Activated CD4-positive, alpha-beta T cell treated with anti-CD3 and anti-CD28 coated beads, Interleukin-2, amount 10 ng/mL, durations not matched to agents 24 days and 14 days (primary cell): ENCODE measurements at regions not wholly inside any gene's neighbourhood (a gene's known extent, or its start where the extent isn't known, plus 50 kb on each side); places are given as distances from the start of the nearest gene placed in this dataset.

ENCODE experiments used
- DNase-seq: peaks from one replicate; pipeline ENCODE4 v3.0.0; 2022
- H3K27ac Mint-ChIP-seq: one replicate; pipeline ENCODE4 v1.8.0; 2022; ENCODE audit warnings: mild to moderate bottlenecking, mixed read lengths
- H3K27me3 Mint-ChIP-seq: one replicate; pipeline ENCODE4 v1.8.0; 2022; ENCODE audit warnings: mixed read lengths
- H3K36me3 Mint-ChIP-seq: one replicate; pipeline ENCODE4 v1.8.0; 2022; ENCODE audit warnings: low read depth, mild to moderate bottlenecking, mixed read lengths
- H3K4me1 Mint-ChIP-seq: one replicate; pipeline ENCODE4 v1.8.0; 2021; ENCODE audit warnings: mixed read lengths
- H3K4me3 Mint-ChIP-seq: one replicate; pipeline ENCODE4 v1.8.0; 2022; ENCODE audit warnings: mild to moderate bottlenecking, moderate library complexity, mixed read lengths
- H3K9me3 Mint-ChIP-seq: one replicate; pipeline ENCODE4 v1.8.0; 2021; ENCODE audit warnings: mixed read lengths
- intact Hi-C: fragments of 100-400 bp; cut with micrococcal nuclease; formaldehyde crosslinking; loops from one replicate; pipeline ENCODE4 v1.15.1; 2023

GRCh38 chr12:42944516-42944915 is 355.0 kb upstream of the PRICKLE1 start:
- Mint-ChIP-seq H3K36me3 (no peaks in the 10 kb centered on the region), H3K27ac (no peak overlapping the region), H3K27me3 (no peaks in the 10 kb centered on the region), H3K4me1 (no peaks in the 10 kb centered on the region), H3K4me3 (no peak overlapping the region), H3K9me3 (peaks cover 12% of the 10 kb centered on the region)
- intact Hi-C loops: no loop called here
- DNase-seq: no peak

- Mint-ChIP-seq H3K27me3 (no peaks in the 10 kb centered on the region), H3K4me1 (no peaks in the 10 kb centered on the region), H3K27ac (no peak overlapping the region), H3K36me3 (no peaks in the 10 kb centered on the region), H3K9me3 (peaks cover 12% of the 10 kb centered on the region), H3K4me3 (no peak overlapping the region)
- intact Hi-C loops: no loop called here
- no peak for DNase-seq
Observed at GRCh38 chr12:42936991-42937390, 347.4 kb upstream of the PRICKLE1 start.

- H3K4me3 Mint-ChIP-seq: no peak overlapping the region
- H3K27me3 Mint-ChIP-seq: no peaks in the 10 kb centered on the region
- no peaks in the 10 kb centered on the region for H3K4me1 Mint-ChIP-seq
- DNase-seq: no peak
- H3K9me3 Mint-ChIP-seq: peaks cover 7% of the 10 kb centered on the region
- intact Hi-C loops: no loop called here
- H3K27ac Mint-ChIP-seq: no peak overlapping the region
- no peaks in the 10 kb centered on the region for H3K36me3 Mint-ChIP-seq
Observed at GRCh38 chr12:42936260-42936659, 346.7 kb upstream of the PRICKLE1 start.

- Mint-ChIP-seq H3K27me3 (no peaks in the 10 kb centered on the region), H3K9me3 (peaks cover 3% of the 10 kb centered on the region), H3K36me3 (no peaks in the 10 kb centered on the region), H3K4me1 (no peaks in the 10 kb centered on the region), H3K27ac (no peak overlapping the region), H3K4me3 (no peak overlapping the region)
- intact Hi-C loops: no loop called here
- no peak for DNase-seq
Observed at GRCh38 chr12:42935756-42936155, 346.2 kb upstream of the PRICKLE1 start.

GRCh38 chr12:42935090-42935489 is 345.5 kb upstream of the PRICKLE1 start:
- intact Hi-C loops: no loop called here
- Mint-ChIP-seq H3K4me3 (no peak overlapping the region), H3K4me1 (no peaks in the 10 kb centered on the region), H3K36me3 (no peaks in the 10 kb centered on the region), H3K9me3 (no peaks in the 10 kb centered on the region), H3K27me3 (no peaks in the 10 kb centered on the region), H3K27ac (no peak overlapping the region)
- no peak for DNase-seq

- no peaks in the 10 kb centered on the region for H3K9me3 Mint-ChIP-seq
- intact Hi-C loops: no loop called here
- DNase-seq: no peak
- no peaks in the 10 kb centered on the region for H3K4me1 Mint-ChIP-seq
- no peaks in the 10 kb centered on the region for H3K36me3 Mint-ChIP-seq
- H3K4me3 Mint-ChIP-seq: no peak overlapping the region
- no peaks in the 10 kb centered on the region for H3K27me3 Mint-ChIP-seq
- no peak overlapping the region for H3K27ac Mint-ChIP-seq
Observed at GRCh38 chr12:42933461-42934081, 344.0 kb upstream of the PRICKLE1 start.

- no peaks in the 10 kb centered on the region for H3K36me3 Mint-ChIP-seq
Observed at GRCh38 chr12:42932936-42933335, 343.4 kb upstream of the PRICKLE1 start.

GRCh38 chr12:42926232-42926631 is 336.7 kb upstream of the PRICKLE1 start:
- intact Hi-C loops: no loop called here
- DNase-seq: no peak

More at GRCh38 chr12:42932936-42933335, 343.4 kb upstream of the PRICKLE1 start:
- intact Hi-C loops: no loop called here
- Mint-ChIP-seq H3K27me3 (no peaks in the 10 kb centered on the region), H3K9me3 (no peaks in the 10 kb centered on the region), H3K4me1 (no peaks in the 10 kb centered on the region), H3K27ac (no peak overlapping the region), H3K4me3 (no peak overlapping the region)
- DNase-seq: no peak

GRCh38 chr12:42924482-42924881 is 334.9 kb upstream of the PRICKLE1 start:
- Mint-ChIP-seq H3K27ac (no peak overlapping the region), H3K4me3 (no peak overlapping the region), H3K9me3 (no peaks in the 10 kb centered on the region), H3K4me1 (no peaks in the 10 kb centered on the region), H3K27me3 (no peaks in the 10 kb centered on the region), H3K36me3 (no peaks in the 10 kb centered on the region)
- DNase-seq: no peak
- intact Hi-C loops: no loop called here

More at GRCh38 chr12:42926232-42926631, 336.7 kb upstream of the PRICKLE1 start:
- H3K27ac Mint-ChIP-seq: no peak overlapping the region
- no peaks in the 10 kb centered on the region for H3K9me3 Mint-ChIP-seq
- no peak overlapping the region for H3K4me3 Mint-ChIP-seq
- H3K4me1 Mint-ChIP-seq: no peaks in the 10 kb centered on the region
- H3K36me3 Mint-ChIP-seq: no peaks in the 10 kb centered on the region
- no peaks in the 10 kb centered on the region for H3K27me3 Mint-ChIP-seq

GRCh38 chr12:42923583-42923982 is 334.0 kb upstream of the PRICKLE1 start:
- DNase-seq: no peak
- Mint-ChIP-seq H3K36me3 (no peaks in the 10 kb centered on the region), H3K4me3 (no peak overlapping the region), H3K27me3 (no peaks in the 10 kb centered on the region), H3K27ac (no peak overlapping the region), H3K9me3 (no peaks in the 10 kb centered on the region), H3K4me1 (no peaks in the 10 kb centered on the region)
- intact Hi-C loops: no loop called here

- intact Hi-C loops: no loop called here
- no peak for DNase-seq
- no peaks in the 10 kb centered on the region for H3K9me3 Mint-ChIP-seq
- H3K27ac Mint-ChIP-seq: no peak overlapping the region
- no peaks in the 10 kb centered on the region for H3K4me1 Mint-ChIP-seq
- no peaks in the 10 kb centered on the region for H3K27me3 Mint-ChIP-seq
- H3K36me3 Mint-ChIP-seq: no peaks in the 10 kb centered on the region
- H3K4me3 Mint-ChIP-seq: no peak overlapping the region
Observed at GRCh38 chr12:42923156-42923555, 333.6 kb upstream of the PRICKLE1 start.

GRCh38 chr12:42922505-42922850 is 332.9 kb upstream of the PRICKLE1 start:
- H3K4me3 Mint-ChIP-seq: no peak overlapping the region
- H3K27me3 Mint-ChIP-seq: no peaks in the 10 kb centered on the region
- no peak overlapping the region for H3K27ac Mint-ChIP-seq
- no peaks in the 10 kb centered on the region for H3K4me1 Mint-ChIP-seq
- DNase-seq: no peak
- no peaks in the 10 kb centered on the region for H3K9me3 Mint-ChIP-seq
- H3K36me3 Mint-ChIP-seq: no peaks in the 10 kb centered on the region
- intact Hi-C loops: no loop called here

- H3K4me1 Mint-ChIP-seq: no peaks in the 10 kb centered on the region
- no peak overlapping the region for H3K4me3 Mint-ChIP-seq
- no peak for DNase-seq
- H3K9me3 Mint-ChIP-seq: no peaks in the 10 kb centered on the region
- H3K27ac Mint-ChIP-seq: no peak overlapping the region
- H3K36me3 Mint-ChIP-seq: no peaks in the 10 kb centered on the region
- intact Hi-C loops: no loop called here
- H3K27me3 Mint-ChIP-seq: no peaks in the 10 kb centered on the region
Observed at GRCh38 chr12:42921741-42922504, 332.4 kb upstream of the PRICKLE1 start.

- Mint-ChIP-seq H3K27ac (no peak overlapping the region), H3K36me3 (no peaks in the 10 kb centered on the region), H3K9me3 (no peaks in the 10 kb centered on the region), H3K4me1 (no peaks in the 10 kb centered on the region), H3K27me3 (no peaks in the 10 kb centered on the region), H3K4me3 (no peak overlapping the region)
- DNase-seq: no peak
- intact Hi-C loops: no loop called here
Observed at GRCh38 chr12:42919691-42920090, 330.1 kb upstream of the PRICKLE1 start.

GRCh38 chr12:42918443-42918842 is 328.9 kb upstream of the PRICKLE1 start:
- H3K4me1 Mint-ChIP-seq: no peaks in the 10 kb centered on the region
- H3K9me3 Mint-ChIP-seq: peaks cover 4% of the 10 kb centered on the region
- no peak overlapping the region for H3K27ac Mint-ChIP-seq
- no peak for DNase-seq
- H3K4me3 Mint-ChIP-seq: no peak overlapping the region
- H3K27me3 Mint-ChIP-seq: no peaks in the 10 kb centered on the region
- intact Hi-C loops: no loop called here
- no peaks in the 10 kb centered on the region for H3K36me3 Mint-ChIP-seq
